ENCODE measurements at regions not wholly inside any gene's neighbourhood (a gene's known extent, or its start where the extent isn't known, plus 50 kb on each side); places are given as distances from the start of the nearest gene placed in this dataset.

- DNase-seq (ENCODE audit: low spot score) (no peak), ATAC-seq (ENCODE audit: low FRiP score) (no peak)
- no peak for TF ChIP-seq CTCF (IDR thresholded peaks at IDR 0.05)
Measured at GRCh38 chr10:9656996-9657395, 1360.7 kb upstream of the CELF2 start.

DNA sequence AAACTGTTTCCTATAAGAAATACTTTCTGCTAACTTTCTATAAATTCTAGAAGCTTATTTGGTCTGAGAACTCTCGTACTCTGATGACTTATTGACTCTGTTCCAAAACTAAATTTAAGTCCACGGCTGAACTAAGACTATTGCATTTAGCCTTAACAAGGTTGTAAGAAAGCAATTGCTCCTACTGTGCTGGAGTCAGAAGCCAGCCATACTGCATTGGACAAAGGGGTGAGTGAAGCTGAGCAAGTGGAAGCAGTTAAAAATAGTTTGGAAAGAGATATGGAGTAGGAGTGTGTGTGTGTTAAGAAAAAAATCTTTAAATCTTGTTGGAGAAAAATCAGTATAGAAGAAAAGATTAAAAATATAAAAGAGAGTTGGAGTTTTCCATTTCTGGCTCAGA is 1360.1 kb upstream of the CELF2 start:
- DNase-seq (ENCODE audit: low spot score) (no peak), ATAC-seq (ENCODE audit: low FRiP score) (no peak)
- no peak for TF ChIP-seq CTCF (IDR thresholded peaks at IDR 0.05)

- DNase-seq (ENCODE audit: low spot score) (no peak), ATAC-seq (ENCODE audit: low FRiP score) (no peak)
- no peak for TF ChIP-seq CTCF (IDR thresholded peaks at IDR 0.05)
Measured at GRCh38 chr10:9668411-9668810, 1349.3 kb upstream of the CELF2 start.

GRCh38 chr10:9670911-9671310 is 1346.8 kb upstream of the CELF2 start:
- no peak for DNase-seq (ENCODE audit: low spot score)
- ATAC-seq (ENCODE audit: low FRiP score), result no peak
- no peak for TF ChIP-seq CTCF (IDR thresholded peaks at IDR 0.05)

- ATAC-seq (ENCODE audit: low FRiP score), result no peak
- no peak for DNase-seq (ENCODE audit: low spot score)
- no peak for TF ChIP-seq CTCF (IDR thresholded peaks at IDR 0.05)
Measured at GRCh38 chr10:9681655-9682054, 1336.0 kb upstream of the CELF2 start.

- TF ChIP-seq CTCF (IDR thresholded peaks at IDR 0.05), result no peak
- ATAC-seq (ENCODE audit: low FRiP score) (no peak), DNase-seq (ENCODE audit: low spot score) (no peak)
Measured at GRCh38 chr10:9682802-9683201, 1334.9 kb upstream of the CELF2 start.

- no peak for TF ChIP-seq CTCF (IDR thresholded peaks at IDR 0.05)
- ATAC-seq (ENCODE audit: low FRiP score), result no peak
- no peak for DNase-seq (ENCODE audit: low spot score)
Measured at GRCh38 chr10:9684186-9684585, 1333.5 kb upstream of the CELF2 start.
